ENCODE measurements at regions not wholly inside any gene's neighbourhood (a gene's known extent, or its start where the extent isn't known, plus 50 kb on each side); places are given as distances from the start of the nearest gene placed in this dataset.

GRCh38 chr2:2939078-2939795 is 438.4 kb downstream of the EIPR1 start:
- no peak for DNase-seq (ENCODE audit: low read depth)
- TF ChIP-seq CTCF (IDR thresholded peaks at IDR 0.05; ENCODE audit: low read depth, low read length, missing control alignments), result no peak

GRCh38 chr2:2938481-2938880 is 439.1 kb downstream of the EIPR1 start:
- in situ Hi-C loops (cut with HindIII; ENCODE audit: low sequenced_read_pairs), result no loop called here
- TF ChIP-seq CTCF (IDR thresholded peaks at IDR 0.05; ENCODE audit: low read depth, low read length, missing control alignments), result no peak
- no peak for DNase-seq (ENCODE audit: low read depth)
- H3K4me3 ChIP-seq (ENCODE audit: low read depth, low read length), result no peak overlapping the region

More at GRCh38 chr2:2939078-2939795, 438.4 kb downstream of the EIPR1 start:
- H3K4me3 ChIP-seq (ENCODE audit: low read depth, low read length), result no peak overlapping the region
- in situ Hi-C loops (cut with HindIII; ENCODE audit: low sequenced_read_pairs), result no loop called here

- TF ChIP-seq CTCF (IDR thresholded peaks at IDR 0.05; ENCODE audit: low read depth, low read length, missing control alignments), result no peak
- no peak overlapping the region for H3K4me3 ChIP-seq (ENCODE audit: low read depth, low read length)
- no peak for DNase-seq (ENCODE audit: low read depth)
- in situ Hi-C loops (cut with HindIII; ENCODE audit: low sequenced_read_pairs), result no loop called here
Measured at GRCh38 chr2:2935445-2936149, 442.0 kb downstream of the EIPR1 start.

- no peak overlapping the region for H3K4me3 ChIP-seq (ENCODE audit: low read depth, low read length)
- no peak for DNase-seq (ENCODE audit: low read depth)
- in situ Hi-C loops (cut with HindIII; ENCODE audit: low sequenced_read_pairs), result no loop called here
- no peak for TF ChIP-seq CTCF (IDR thresholded peaks at IDR 0.05; ENCODE audit: low read depth, low read length, missing control alignments)
Measured at GRCh38 chr2:2933426-2933825, 444.2 kb downstream of the EIPR1 start.

- in situ Hi-C loops (cut with HindIII; ENCODE audit: low sequenced_read_pairs), result no loop called here
- H3K4me3 ChIP-seq (ENCODE audit: low read depth, low read length), result no peak overlapping the region
- no peak for TF ChIP-seq CTCF (IDR thresholded peaks at IDR 0.05; ENCODE audit: low read depth, low read length, missing control alignments)
- DNase-seq (ENCODE audit: low read depth), result no peak
Measured at GRCh38 chr2:2932692-2933305, 444.8 kb downstream of the EIPR1 start.

- TF ChIP-seq CTCF (IDR thresholded peaks at IDR 0.05; ENCODE audit: low read depth, low read length, missing control alignments), result no peak
- H3K4me3 ChIP-seq (ENCODE audit: low read depth, low read length), result no peak overlapping the region
- in situ Hi-C loops (cut with HindIII; ENCODE audit: low sequenced_read_pairs), result no loop called here
- DNase-seq (ENCODE audit: low read depth), result no peak
Measured at GRCh38 chr2:2932189-2932588, 445.4 kb downstream of the EIPR1 start.

Data from astrocyte of the cerebellum (primary cell).